Natural killer cell treated with Interleukin-12 subunit alpha and Interleukin-12 subunit beta and Interleukin-15 and Interleukin-18, amount 100 ng/mL, for 72 hours (primary cell): ENCODE measurements at regions not wholly inside any gene's neighbourhood (a gene's known extent, or its start where the extent isn't known, plus 50 kb on each side); places are given as distances from the start of the nearest gene placed in this dataset.
"Not testable (repeated sequence)": the region's sequence is repeated elsewhere in the genome, so short reads cannot be mapped to it uniquely, and the experiment has no call there.

Source experiments
- ATAC-seq, 2 donors: fragments of 150-1000 bp; cut with Tn5 transposase in 1 of 2; sonication (Bioruptor Pico), chemical (Tn5 transposase) in 1 of 2; 2 replicates each; pipeline ENCODE4 v1.10.0; 2021
- DNase-seq: peaks from one replicate; pipeline ENCODE4 v3.0.0; 2022; ENCODE audit warnings: low spot score
- H3K27ac Mint-ChIP-seq, 2 donors: 1 replicate in 1 of 2; 2 replicates in 1 of 2; pipeline ENCODE4 v1.8.0; 2022; ENCODE audit warnings: mixed read lengths in 2 of 2, mild to moderate bottlenecking in 1 of 2, moderate library complexity in 1 of 2
- H3K27me3 Mint-ChIP-seq, 2 donors: 1 replicate in 1 of 2; 2 replicates in 1 of 2; pipeline ENCODE4 v1.8.0; 2022; ENCODE audit warnings: mixed read lengths in 2 of 2
- H3K36me3 Mint-ChIP-seq: one replicate; pipeline ENCODE4 v1.8.0; 2022; ENCODE audit warnings: mixed read lengths
- H3K4me1 Mint-ChIP-seq, 2 donors: 1 replicate in 1 of 2; 2 replicates in 1 of 2; pipeline ENCODE4 v1.8.0; 2022; ENCODE audit warnings: low read depth in 2 of 2, mixed read lengths in 2 of 2, mild to moderate bottlenecking in 1 of 2
- H3K4me3 Mint-ChIP-seq: one replicate; pipeline ENCODE4 v1.8.0; 2022; ENCODE audit warnings: mixed read lengths
- H3K9me3 Mint-ChIP-seq: 2 replicates; pipeline ENCODE4 v1.8.0; 2022; ENCODE audit warnings: mixed read lengths

- H3K36me3 Mint-ChIP-seq = no peaks in the 10 kb centered on the region
- H3K4me3 Mint-ChIP-seq = no peak overlapping the region
- H3K9me3 Mint-ChIP-seq = peaks cover 10% of the 10 kb centered on the region
- H3K27me3 Mint-ChIP-seq = no peaks in the 10 kb centered on the region
- ATAC-seq (no peak), DNase-seq (no peak)
- H3K27ac Mint-ChIP-seq = no peak overlapping the region
- H3K4me1 Mint-ChIP-seq = no peaks in the 10 kb centered on the region
Observed at GRCh38 chr2:41194230-41194629, 742.3 kb upstream of the SLC8A1 start.

GRCh38 chr2:41197781-41198180 is 745.9 kb upstream of the SLC8A1 start:
- Mint-ChIP-seq H3K36me3 (no peaks in the 10 kb centered on the region), H3K27me3 (no peaks in the 10 kb centered on the region), H3K9me3 (peaks cover 5% of the 10 kb centered on the region), H3K4me1 (no peaks in the 10 kb centered on the region), H3K4me3 (no peak overlapping the region), H3K27ac (no peak overlapping the region)
- no peak for DNase-seq
- no peak for ATAC-seq

- H3K27ac Mint-ChIP-seq = no peak overlapping the region
- ATAC-seq (no peak), DNase-seq (no peak)
- H3K4me3 Mint-ChIP-seq = no peak overlapping the region
- peaks cover 5% of the 10 kb centered on the region for H3K9me3 Mint-ChIP-seq
- H3K27me3 Mint-ChIP-seq = no peaks in the 10 kb centered on the region
- H3K4me1 Mint-ChIP-seq = no peaks in the 10 kb centered on the region
- no peaks in the 10 kb centered on the region for H3K36me3 Mint-ChIP-seq
Observed at GRCh38 chr2:41199334-41199733, 747.4 kb upstream of the SLC8A1 start.

GRCh38 chr2:41204315-41204714 is 752.4 kb upstream of the SLC8A1 start:
- DNase-seq (no peak), ATAC-seq (no peak)
- Mint-ChIP-seq H3K27ac (no peak overlapping the region), H3K27me3 (no peaks in the 10 kb centered on the region), H3K36me3 (no peaks in the 10 kb centered on the region), H3K9me3 (peaks cover 8% of the 10 kb centered on the region), H3K4me3 (no peak overlapping the region), H3K4me1 (no peaks in the 10 kb centered on the region)

- no peaks in the 10 kb centered on the region for H3K27me3 Mint-ChIP-seq
- H3K9me3 Mint-ChIP-seq = peaks cover 12% of the 10 kb centered on the region
- no peak for ATAC-seq
Observed at GRCh38 chr2:41206004-41206403, 754.1 kb upstream of the SLC8A1 start.

GRCh38 chr2:41207578-41207977 is 755.7 kb upstream of the SLC8A1 start:
- no peaks in the 10 kb centered on the region for H3K4me1 Mint-ChIP-seq
- H3K27ac Mint-ChIP-seq = no peak overlapping the region
- H3K9me3 Mint-ChIP-seq = peaks cover 12% of the 10 kb centered on the region
- DNase-seq = no peak
- H3K36me3 Mint-ChIP-seq = no peaks in the 10 kb centered on the region
- no peak for ATAC-seq
- no peaks in the 10 kb centered on the region for H3K27me3 Mint-ChIP-seq
- no peak overlapping the region for H3K4me3 Mint-ChIP-seq

More at GRCh38 chr2:41206004-41206403, 754.1 kb upstream of the SLC8A1 start:
- DNase-seq = no peak
- Mint-ChIP-seq H3K4me1 (no peaks in the 10 kb centered on the region), H3K36me3 (no peaks in the 10 kb centered on the region), H3K4me3 (no peak overlapping the region), H3K27ac (no peak overlapping the region)

GRCh38 chr2:41210030-41210429 is 758.1 kb upstream of the SLC8A1 start:
- not testable (repeated sequence) for H3K27ac Mint-ChIP-seq, H3K36me3 Mint-ChIP-seq, H3K27me3 Mint-ChIP-seq, ATAC-seq, DNase-seq, H3K4me1 Mint-ChIP-seq, H3K4me3 Mint-ChIP-seq
- peaks cover 12% of the 10 kb centered on the region for H3K9me3 Mint-ChIP-seq

- DNase-seq (no peak), ATAC-seq (no peak)
- Mint-ChIP-seq H3K9me3 (peaks cover 16% of the 10 kb centered on the region), H3K27ac (no peak overlapping the region), H3K36me3 (peaks cover 5% of the 10 kb centered on the region), H3K4me3 (no peak overlapping the region), H3K27me3 (no peaks in the 10 kb centered on the region), H3K4me1 (no peaks in the 10 kb centered on the region)
Observed at GRCh38 chr2:41216978-41217377, 765.1 kb upstream of the SLC8A1 start.

GRCh38 chr2:41222593-41222992 is 770.7 kb upstream of the SLC8A1 start:
- no peaks in the 10 kb centered on the region for H3K27me3 Mint-ChIP-seq
- no peak overlapping the region for H3K27ac Mint-ChIP-seq
- DNase-seq (no peak), ATAC-seq (no peak)
- H3K9me3 Mint-ChIP-seq = peaks cover 22% of the 10 kb centered on the region
- no peak overlapping the region for H3K4me3 Mint-ChIP-seq
- H3K4me1 Mint-ChIP-seq = no peaks in the 10 kb centered on the region
- peaks cover 5% of the 10 kb centered on the region for H3K36me3 Mint-ChIP-seq

GRCh38 chr2:41234093-41234492 is 782.2 kb upstream of the SLC8A1 start:
- ATAC-seq (no peak), DNase-seq (no peak)
- H3K36me3 Mint-ChIP-seq = no peaks in the 10 kb centered on the region
- peaks cover 21% of the 10 kb centered on the region for H3K9me3 Mint-ChIP-seq
- no peaks in the 10 kb centered on the region for H3K27me3 Mint-ChIP-seq
- no peak overlapping the region for H3K27ac Mint-ChIP-seq
- no peaks in the 10 kb centered on the region for H3K4me1 Mint-ChIP-seq
- H3K4me3 Mint-ChIP-seq = no peak overlapping the region

GRCh38 chr2:41241325-41242000 is 789.6 kb upstream of the SLC8A1 start:
- Mint-ChIP-seq H3K36me3 (no peaks in the 10 kb centered on the region), H3K27ac (no peak overlapping the region), H3K4me3 (no peak overlapping the region), H3K27me3 (no peaks in the 10 kb centered on the region), H3K9me3 (peaks cover 15% of the 10 kb centered on the region), H3K4me1 (no peaks in the 10 kb centered on the region)
- peak in 1 of 2 donors; percentile 28 for ATAC-seq
- no peak for DNase-seq

- Mint-ChIP-seq H3K4me3 (no peak overlapping the region), H3K27me3 (no peaks in the 10 kb centered on the region), H3K9me3 (peaks cover 15% of the 10 kb centered on the region), H3K36me3 (no peaks in the 10 kb centered on the region), H3K4me1 (no peaks in the 10 kb centered on the region), H3K27ac (no peak overlapping the region)
- no peak for DNase-seq
- ATAC-seq = no peak
Observed at GRCh38 chr2:41242001-41242331, 790.1 kb upstream of the SLC8A1 start.

- DNase-seq = no peak
- Mint-ChIP-seq H3K9me3 (peaks cover 6% of the 10 kb centered on the region), H3K4me3 (no peak overlapping the region), H3K36me3 (no peaks in the 10 kb centered on the region), H3K4me1 (no peaks in the 10 kb centered on the region), H3K27me3 (no peaks in the 10 kb centered on the region), H3K27ac (no peak overlapping the region)
- no peak for ATAC-seq
Observed at GRCh38 chr2:41267929-41268659, 779.7 kb upstream of the PKDCC start.

- Mint-ChIP-seq H3K36me3 (no peaks in the 10 kb centered on the region), H3K27ac (no peak overlapping the region), H3K4me1 (no peaks in the 10 kb centered on the region), H3K9me3 (no peaks in the 10 kb centered on the region), H3K4me3 (no peak overlapping the region), H3K27me3 (no peaks in the 10 kb centered on the region)
- no peak for ATAC-seq
- no peak for DNase-seq
Observed at GRCh38 chr2:41283079-41283775, 764.6 kb upstream of the PKDCC start.
